OCI-LY1 (cell line): ENCODE measurements at regions not wholly inside any gene's neighbourhood (a gene's known extent, or its start where the extent isn't known, plus 50 kb on each side); places are given as distances from the start of the nearest gene placed in this dataset.

Source experiments
- EZH2 ChIP-seq: fragments of 200-600 bp; sonication (generic), shearing (Covaris generic); IDR thresholded peaks from 2 replicates; pipeline ENCODE4 v1.8.0; 2017; ENCODE audit warnings: borderline replicate concordance, mixed run types, mild to moderate bottlenecking, antibody characterized with exemption, low read length, moderate library complexity, mixed read lengths
- TF ChIP-seq, protein P1 (sequence below): fragments of 200-600 bp; sonication (generic), shearing (Covaris generic); IDR thresholded peaks from 2 replicates; pipeline ENCODE4 v1.5.1; 2017; ENCODE audit warnings: mild to moderate bottlenecking, antibody characterized with exemption, low read length, moderate library complexity, mixed read lengths

DNA sequence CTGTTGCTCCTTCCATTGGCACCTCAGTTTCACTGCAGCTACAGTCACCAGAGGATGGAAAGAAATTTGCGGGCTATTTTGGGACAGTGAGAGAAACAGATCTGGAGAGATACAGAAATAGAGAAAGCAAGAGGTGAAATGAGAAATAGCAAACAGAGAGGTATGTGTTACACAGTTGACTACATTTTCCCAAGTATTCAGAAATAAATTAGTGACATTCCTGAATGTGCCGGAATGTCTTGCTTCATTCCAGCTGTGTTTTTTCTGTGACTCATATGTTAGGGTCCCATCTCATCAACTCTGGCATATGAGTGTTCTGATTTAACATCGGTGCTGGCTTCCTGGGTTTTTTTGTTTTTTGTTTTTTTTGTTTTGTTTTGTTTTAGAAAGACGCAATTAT, 63.8 kb upstream of the ZNF462 start:
- TF ChIP-seq, protein P1, sequence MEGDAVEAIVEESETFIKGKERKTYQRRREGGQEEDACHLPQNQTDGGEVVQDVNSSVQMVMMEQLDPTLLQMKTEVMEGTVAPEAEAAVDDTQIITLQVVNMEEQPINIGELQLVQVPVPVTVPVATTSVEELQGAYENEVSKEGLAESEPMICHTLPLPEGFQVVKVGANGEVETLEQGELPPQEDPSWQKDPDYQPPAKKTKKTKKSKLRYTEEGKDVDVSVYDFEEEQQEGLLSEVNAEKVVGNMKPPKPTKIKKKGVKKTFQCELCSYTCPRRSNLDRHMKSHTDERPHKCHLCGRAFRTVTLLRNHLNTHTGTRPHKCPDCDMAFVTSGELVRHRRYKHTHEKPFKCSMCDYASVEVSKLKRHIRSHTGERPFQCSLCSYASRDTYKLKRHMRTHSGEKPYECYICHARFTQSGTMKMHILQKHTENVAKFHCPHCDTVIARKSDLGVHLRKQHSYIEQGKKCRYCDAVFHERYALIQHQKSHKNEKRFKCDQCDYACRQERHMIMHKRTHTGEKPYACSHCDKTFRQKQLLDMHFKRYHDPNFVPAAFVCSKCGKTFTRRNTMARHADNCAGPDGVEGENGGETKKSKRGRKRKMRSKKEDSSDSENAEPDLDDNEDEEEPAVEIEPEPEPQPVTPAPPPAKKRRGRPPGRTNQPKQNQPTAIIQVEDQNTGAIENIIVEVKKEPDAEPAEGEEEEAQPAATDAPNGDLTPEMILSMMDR, result no peak
- TF ChIP-seq EZH2, result no peak
